ENCODE measurements at regions not wholly inside any gene's neighbourhood (a gene's known extent, or its start where the extent isn't known, plus 50 kb on each side); places are given as distances from the start of the nearest gene placed in this dataset.
"Not testable (repeated sequence)": the region's sequence is repeated elsewhere in the genome, so short reads cannot be mapped to it uniquely, and the experiment has no call there.

GRCh38 chr4:3866813-3867129, 100.6 kb downstream of the ADRA2C start:
- no peak for DNase-seq (ENCODE audit: low spot score)

GRCh38 chr4:3867403-3868100, 101.4 kb downstream of the ADRA2C start:
- no peak for DNase-seq (ENCODE audit: low spot score)

GRCh38 chr4:3868211-3869173, 102.3 kb downstream of the ADRA2C start:
- no peak for DNase-seq (ENCODE audit: low spot score)

- DNase-seq (ENCODE audit: low spot score), result no peak
Measured at GRCh38 chr4:3869174-3869572, 103.0 kb downstream of the ADRA2C start.

GRCh38 chr4:3869661-3870566, 103.7 kb downstream of the ADRA2C start:
- DNase-seq (ENCODE audit: low spot score), result no peak

GRCh38 chr4:3870567-3870962, 104.4 kb downstream of the ADRA2C start:
- DNase-seq (ENCODE audit: low spot score), result no peak

GRCh38 chr4:3871181-3871852, 105.1 kb downstream of the ADRA2C start:
- no peak for DNase-seq (ENCODE audit: low spot score)

- DNase-seq (ENCODE audit: low spot score), result no peak
Measured at GRCh38 chr4:3871881-3872833, 106.0 kb downstream of the ADRA2C start.

- DNase-seq (ENCODE audit: low spot score), result no peak
Measured at GRCh38 chr4:3872834-3873313, 106.7 kb downstream of the ADRA2C start.

GRCh38 chr4:3873408-3874027, 107.3 kb downstream of the ADRA2C start:
- no peak for DNase-seq (ENCODE audit: low spot score)

GRCh38 chr4:3874028-3874415, 107.8 kb downstream of the ADRA2C start:
- no peak for DNase-seq (ENCODE audit: low spot score)

- no peak for DNase-seq (ENCODE audit: low spot score)
Measured at GRCh38 chr4:3874525-3875110, 108.4 kb downstream of the ADRA2C start.

- DNase-seq (ENCODE audit: low spot score), result no peak
Measured at GRCh38 chr4:3875466-3875865, 109.3 kb downstream of the ADRA2C start.

GRCh38 chr4:3876057-3876845, 110.1 kb downstream of the ADRA2C start:
- DNase-seq (ENCODE audit: low spot score), result not testable (repeated sequence)

- no peak for DNase-seq (ENCODE audit: low spot score)
Measured at GRCh38 chr4:3877236-3877635, 111.1 kb downstream of the ADRA2C start.

GRCh38 chr4:3877868-3878267, 111.7 kb downstream of the ADRA2C start:
- DNase-seq (ENCODE audit: low spot score), result no peak

GRCh38 chr4:3878678-3879077, 112.5 kb downstream of the ADRA2C start:
- DNase-seq (ENCODE audit: low spot score), result no peak

- DNase-seq (ENCODE audit: low spot score), result peak; percentile 51
Measured at GRCh38 chr4:3879681-3880614, 113.8 kb downstream of the ADRA2C start.

Data from AG20443 (cell line).